ENCODE measurements at regions not wholly inside any gene's neighbourhood (a gene's known extent, or its start where the extent isn't known, plus 50 kb on each side); places are given as distances from the start of the nearest gene placed in this dataset.
A peak's percentile ranks its signal among the peaks of the same experiment; 100 is the strongest.

DNA sequence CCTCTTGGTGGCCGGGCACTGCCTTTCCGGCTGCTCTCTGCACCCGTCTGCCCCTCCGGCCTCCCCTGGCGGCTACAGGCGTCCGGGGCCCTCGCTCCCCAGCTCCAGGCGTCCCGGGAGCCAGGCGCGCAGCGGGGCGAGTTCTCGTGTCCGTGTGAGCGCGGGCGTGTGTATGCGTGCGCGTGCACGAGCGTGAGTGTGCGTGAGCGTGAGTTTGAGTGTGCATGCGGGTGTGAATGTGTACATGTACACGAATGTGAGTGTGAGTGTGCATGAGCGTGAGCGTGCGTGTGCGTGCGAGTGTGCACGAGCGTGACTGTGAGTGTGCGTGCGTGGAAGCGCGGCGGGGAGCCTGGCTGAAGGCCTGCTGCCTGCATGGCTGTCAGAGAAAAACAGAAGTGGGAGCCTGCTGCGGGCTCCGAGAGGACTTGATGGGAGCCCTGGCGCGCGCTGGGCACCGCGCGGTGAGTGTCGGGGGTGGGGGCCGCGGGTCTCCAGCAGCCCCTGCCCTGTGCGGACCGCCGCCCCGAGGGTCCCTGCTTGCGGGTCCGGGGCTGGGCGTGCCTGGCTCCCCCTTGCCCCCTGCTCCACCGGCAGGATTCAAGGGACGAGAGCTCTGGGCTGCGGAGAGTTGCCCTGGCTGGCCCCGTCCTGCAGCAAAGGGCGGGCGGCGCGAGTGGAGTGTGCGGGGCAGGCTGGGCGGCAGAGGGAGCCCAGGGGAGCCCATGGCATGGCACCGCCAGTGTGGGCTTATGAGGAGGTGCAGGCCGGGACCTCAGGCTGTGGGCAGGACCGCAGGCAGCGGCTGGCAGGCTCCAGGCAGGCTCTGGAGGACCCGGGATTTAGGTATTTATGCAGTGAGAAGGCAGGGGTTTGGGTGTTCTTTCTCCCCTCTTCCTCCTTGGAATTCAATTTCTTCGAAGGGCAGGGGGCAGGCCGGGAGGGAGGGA, 75.8 kb upstream of the EN2 start:
- H3K27ac ChIP-seq (ENCODE audit: extremely low read depth, low read depth, low read length), result no peak overlapping the region
- no peak for ATAC-seq
- in situ Hi-C loops (cut with MboI) (loop anchor here (25.0 kb wide), 1 partner anchor 380 kb away; no protein-coding TSS in a partner anchor), intact Hi-C loops (cut with micrococcal nuclease) (loop anchor here (5.0 kb wide), 1 partner anchor 150 kb away; no protein-coding TSS in a partner anchor)
- no peak overlapping the region for H2AFZ ChIP-seq (ENCODE audit: low read depth, low read length)
- BruUV-seq (replicated peaks), result no TSS peak
- H4K20me1 ChIP-seq (replicated peaks; ENCODE audit: control insufficient read depth, insufficient read depth, low read length), result peaks cover 24% of the 10 kb centered on the region; the same call in 1 of the 2 replicates
- 20% methylated on average over 62 of the region's 75 CpGs for WGBS (ENCODE audit: insufficient coverage, low coverage, missing lambda C conversion rate)
- ChIA-PET CTCF (ENCODE audit: low intra/inter-chr PET ratio) (no interaction called here), POLR2A (interaction anchor here (0.5 kb wide), 1 partner anchor 362 kb away, joined by 3 read pairs; no protein-coding TSS in a partner anchor)
- DNase-seq (ENCODE audit: extremely low read depth in 1 of 4, low spot score in 3 of 4), result no peak
- no peaks in the 10 kb centered on the region for H3K36me3 ChIP-seq (ENCODE audit: control insufficient read depth, insufficient read depth, low read length)
- no peak overlapping the region for H3K9ac ChIP-seq (ENCODE audit: insufficient read depth in 1 of 2, low read depth in 2 of 2, low read length in 2 of 2)
- no peaks in the 10 kb centered on the region for H3K79me2 ChIP-seq (ENCODE audit: control insufficient read depth, insufficient read depth, low read length)
- no peak overlapping the region for H3K4me2 ChIP-seq (ENCODE audit: insufficient read depth, low read length)
- H3K4me3 ChIP-seq, result no peak overlapping the region
- H3K27me3 ChIP-seq (ENCODE audit: control insufficient read depth in 2 of 2, insufficient read depth in 2 of 2, low read length in 2 of 2), result peaks cover 90 to 94% of the 10 kb centered on the region in 2 experiments
- H3K9me1 ChIP-seq (ENCODE audit: control insufficient read depth, insufficient read depth, low read length), result no peaks in the 10 kb centered on the region
- H3K9me3 ChIP-seq (replicated peaks; ENCODE audit: control insufficient read depth, insufficient read depth, low read depth, low read length), result no peaks in the 10 kb centered on the region
- no peak for FAIRE-seq
- H3K4me1 ChIP-seq (replicated peaks in 1 of 2; ENCODE audit: control insufficient read depth in 2 of 2, insufficient read depth in 2 of 2, low read length in 2 of 2), result peaks cover 0 to 21% of the 10 kb centered on the region in 2 experiments; a peak in 1 of 5 replicates
- TF ChIP-seq ZBTB26 (CRISPR knock-in tag; IDR thresholded peaks at IDR 0.05) (no peak), ETV6 (IDR thresholded peaks at IDR 0.05; ENCODE audit: borderline replicate concordance in 1 of 2, low read depth in 2 of 2, low read length in 1 of 2) (no peak), ETV6 (CRISPR knock-in tag; IDR thresholded peaks at IDR 0.05; ENCODE audit: borderline replicate concordance) (no peak), NR4A1 (CRISPR knock-in tag; IDR thresholded peaks at IDR 0.05) (no peak), NR4A1 (tag; IDR thresholded peaks at IDR 0.05) (no peak), ZNF395 (CRISPR knock-in tag; IDR thresholded peaks at IDR 0.05) (no peak), SIN3A (IDR thresholded peaks at IDR 0.05; ENCODE audit: borderline replicate concordance in 2 of 2, control insufficient read depth in 1 of 2, low read depth in 2 of 2, low read length in 2 of 2) (no peak), TGIF2 (CRISPR knock-in tag; IDR thresholded peaks at IDR 0.05) (no peak), MCM2 (IDR thresholded peaks at IDR 0.05; ENCODE audit: low read depth) (no peak), MYNN (IDR thresholded peaks at IDR 0.05) (peak; percentile 86), MYNN (CRISPR knock-in tag; IDR thresholded peaks at IDR 0.05) (no peak), ZBTB43 (CRISPR knock-in tag; IDR thresholded peaks at IDR 0.05) (peak; percentile 98)

Data from K562 (cell line).